ENCODE measurements at regions not wholly inside any gene's neighbourhood (a gene's known extent, or its start where the extent isn't known, plus 50 kb on each side); places are given as distances from the start of the nearest gene placed in this dataset.

DNA sequence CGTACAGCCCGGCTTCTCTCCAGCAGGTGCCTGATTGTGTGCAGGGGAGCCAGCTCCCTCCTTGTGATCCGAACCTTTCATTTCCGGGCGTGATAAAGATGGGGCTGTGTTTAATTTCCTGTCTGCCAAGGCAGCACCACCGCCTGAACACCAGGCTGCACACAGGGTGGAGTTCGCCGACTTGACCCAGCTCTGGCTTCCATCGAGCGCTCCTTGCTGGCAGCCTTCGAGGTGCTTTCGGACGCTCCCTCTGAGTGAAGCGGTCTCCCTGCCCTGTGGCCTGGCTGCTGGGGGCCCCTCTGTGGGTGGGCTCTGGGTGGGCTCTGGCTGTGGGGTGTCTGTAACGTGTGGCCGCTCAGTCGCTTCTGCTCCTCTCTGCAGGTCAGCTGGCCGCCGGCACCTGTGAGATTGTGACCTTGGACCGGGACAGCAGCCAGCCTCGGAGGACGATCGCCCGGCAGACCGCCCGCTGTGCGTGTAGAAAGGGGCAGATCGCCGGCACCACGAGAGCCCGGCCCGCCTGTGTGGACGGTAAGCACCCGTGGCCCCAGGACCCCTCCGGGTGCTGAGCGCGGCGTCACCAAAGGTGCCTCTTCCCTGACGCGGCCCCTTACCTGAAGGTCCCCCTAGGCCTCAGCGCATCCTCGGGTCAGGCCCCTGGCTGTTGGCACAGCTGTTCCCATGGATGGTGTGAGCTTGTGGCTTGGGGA is 1181.3 kb downstream of the BRD1 start:
- no peak for DNase-seq

DNA sequence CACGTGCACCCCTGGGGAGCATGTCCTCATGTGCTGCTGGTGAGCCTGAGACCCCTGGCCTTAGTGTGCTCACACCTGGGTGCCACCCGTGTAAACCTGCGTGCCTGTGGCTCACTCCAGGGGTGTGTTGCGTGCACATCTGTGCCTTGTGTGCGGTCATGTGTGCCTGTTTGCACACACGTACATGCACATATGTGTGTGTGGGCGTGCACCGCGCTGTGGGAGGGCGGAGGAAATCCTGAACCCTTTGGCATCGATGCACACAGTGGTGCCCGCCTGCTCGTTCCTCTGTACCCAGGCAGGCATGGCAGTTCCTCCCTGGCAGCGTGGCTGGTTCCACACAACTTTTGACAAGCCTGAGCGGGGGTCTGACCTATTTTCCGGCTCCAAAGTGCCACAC is 1181.9 kb downstream of the BRD1 start:
- no peak for DNase-seq

DNA sequence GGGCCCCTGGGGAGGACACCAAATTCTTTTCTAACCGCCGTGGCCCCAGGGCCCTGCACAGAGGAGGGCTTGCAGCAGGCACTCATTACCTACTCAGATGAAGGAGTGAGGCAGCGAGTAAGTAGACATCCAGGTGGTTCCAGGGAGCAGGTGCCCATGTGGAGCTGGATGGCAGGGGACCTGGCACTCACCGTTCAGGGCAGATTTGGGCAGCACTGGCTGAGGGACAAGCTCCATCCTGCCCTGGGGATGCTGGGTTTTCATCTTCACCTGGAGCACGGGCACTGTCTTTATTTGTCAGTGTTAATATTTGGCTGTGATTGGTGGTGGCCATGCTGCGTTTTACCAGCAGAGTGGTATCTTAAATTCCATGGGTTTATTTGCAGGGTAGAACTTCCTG is 1182.7 kb downstream of the BRD1 start:
- DNase-seq, result no peak

DNA sequence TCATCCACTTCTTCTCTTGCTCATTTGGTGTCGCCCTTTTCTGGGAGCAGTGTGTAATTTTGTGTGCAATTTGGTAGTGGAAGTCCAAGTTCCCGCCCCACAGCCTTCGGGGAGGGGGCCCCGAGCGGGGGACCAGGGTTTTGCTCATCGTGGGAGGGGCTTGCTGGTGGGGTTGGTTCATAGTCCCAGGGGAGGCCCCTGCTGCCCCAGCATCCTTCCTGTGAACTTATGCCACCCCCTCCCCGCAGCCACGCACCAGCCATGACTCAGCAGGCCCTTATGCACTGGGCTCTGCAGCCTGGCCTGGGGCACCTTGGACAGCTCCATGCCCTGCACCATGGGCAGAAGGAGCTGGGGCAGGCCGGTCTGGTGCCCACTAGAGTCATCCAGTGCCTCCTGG is 1183.6 kb downstream of the BRD1 start:
- no peak for DNase-seq

DNA sequence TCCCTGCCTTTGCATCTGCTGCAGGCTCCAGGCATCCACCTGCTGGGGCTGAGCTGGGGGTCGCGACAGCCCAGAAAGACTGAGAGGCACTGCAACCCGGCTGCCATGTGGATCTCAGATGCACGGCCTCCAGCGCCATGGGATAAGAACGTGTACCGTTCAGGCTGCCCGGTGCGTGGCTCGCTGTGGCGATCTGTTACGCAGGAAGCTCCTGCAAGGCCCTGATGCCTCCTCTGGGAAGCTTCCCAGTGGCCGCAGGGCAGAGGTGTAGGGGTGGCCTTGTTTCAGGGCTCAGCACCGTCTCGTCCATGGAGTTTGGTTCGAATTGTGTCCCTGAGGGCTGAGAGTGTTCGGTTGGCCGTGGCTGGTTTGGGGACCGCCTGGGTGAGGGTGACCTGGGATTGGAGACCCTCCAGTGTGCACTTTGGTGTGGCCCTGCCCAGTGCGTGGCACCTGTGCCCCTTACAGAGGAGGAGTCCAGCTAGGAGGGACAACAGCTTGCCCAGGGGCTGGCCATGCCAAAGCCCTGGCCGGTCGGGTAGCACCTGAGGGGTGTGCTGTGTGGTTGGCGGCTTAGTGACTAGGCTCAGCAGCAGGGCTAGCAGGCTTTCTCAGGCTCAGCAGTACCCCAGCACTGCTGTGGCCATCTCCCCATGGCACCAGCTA is 1184.5 kb downstream of the BRD1 start:
- DNase-seq, result no peak

DNA sequence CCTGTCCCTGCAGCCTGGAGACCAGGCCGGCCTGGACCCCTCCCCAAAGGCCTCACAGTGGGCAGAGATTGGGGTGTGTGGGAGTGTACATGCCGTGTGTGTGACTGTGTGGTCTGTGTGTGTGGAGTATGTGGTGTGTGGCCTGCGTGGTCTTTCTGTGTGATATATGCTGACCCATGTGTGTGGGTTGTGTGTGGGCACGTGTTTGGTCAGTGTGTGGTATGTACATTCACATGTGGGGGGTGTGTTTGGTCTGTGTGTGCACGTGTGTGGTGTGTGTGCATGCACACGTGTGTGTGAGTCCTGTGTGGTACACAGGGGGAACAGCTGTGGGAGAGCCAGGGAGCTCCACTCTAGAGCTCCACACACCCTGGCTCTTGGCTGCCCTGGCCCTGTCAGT is 1185.1 kb downstream of the BRD1 start:
- DNase-seq, result no peak

DNA sequence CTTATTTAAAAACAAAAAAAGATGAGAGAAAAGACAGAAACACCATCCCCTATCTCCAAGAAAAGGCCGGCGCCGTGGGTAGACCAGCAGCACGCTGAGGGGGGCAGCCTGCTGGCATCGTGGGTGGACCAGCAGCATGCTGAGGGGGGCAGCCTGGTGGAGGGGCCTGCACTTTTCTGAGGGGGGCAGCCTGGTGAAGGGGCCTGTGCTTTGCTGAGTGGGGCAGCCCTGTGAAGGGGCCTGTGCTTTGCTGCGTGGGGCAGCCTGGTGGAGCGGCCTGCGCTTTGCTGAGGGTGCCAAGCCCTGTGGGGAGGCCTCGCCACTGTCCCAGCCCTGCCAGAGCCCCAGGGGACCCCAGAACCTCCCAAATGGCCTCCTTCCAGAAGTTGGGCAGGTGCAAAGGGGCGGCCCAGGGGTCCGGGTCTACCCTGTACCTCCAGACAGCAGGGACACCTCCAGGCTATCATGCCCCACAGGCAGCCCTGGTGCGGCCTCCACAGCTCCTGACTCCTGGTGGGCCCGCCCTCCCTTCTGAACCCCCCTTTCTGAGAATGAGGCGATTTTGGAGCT is 1185.7 kb downstream of the BRD1 start:
- DNase-seq, result no peak

DNA sequence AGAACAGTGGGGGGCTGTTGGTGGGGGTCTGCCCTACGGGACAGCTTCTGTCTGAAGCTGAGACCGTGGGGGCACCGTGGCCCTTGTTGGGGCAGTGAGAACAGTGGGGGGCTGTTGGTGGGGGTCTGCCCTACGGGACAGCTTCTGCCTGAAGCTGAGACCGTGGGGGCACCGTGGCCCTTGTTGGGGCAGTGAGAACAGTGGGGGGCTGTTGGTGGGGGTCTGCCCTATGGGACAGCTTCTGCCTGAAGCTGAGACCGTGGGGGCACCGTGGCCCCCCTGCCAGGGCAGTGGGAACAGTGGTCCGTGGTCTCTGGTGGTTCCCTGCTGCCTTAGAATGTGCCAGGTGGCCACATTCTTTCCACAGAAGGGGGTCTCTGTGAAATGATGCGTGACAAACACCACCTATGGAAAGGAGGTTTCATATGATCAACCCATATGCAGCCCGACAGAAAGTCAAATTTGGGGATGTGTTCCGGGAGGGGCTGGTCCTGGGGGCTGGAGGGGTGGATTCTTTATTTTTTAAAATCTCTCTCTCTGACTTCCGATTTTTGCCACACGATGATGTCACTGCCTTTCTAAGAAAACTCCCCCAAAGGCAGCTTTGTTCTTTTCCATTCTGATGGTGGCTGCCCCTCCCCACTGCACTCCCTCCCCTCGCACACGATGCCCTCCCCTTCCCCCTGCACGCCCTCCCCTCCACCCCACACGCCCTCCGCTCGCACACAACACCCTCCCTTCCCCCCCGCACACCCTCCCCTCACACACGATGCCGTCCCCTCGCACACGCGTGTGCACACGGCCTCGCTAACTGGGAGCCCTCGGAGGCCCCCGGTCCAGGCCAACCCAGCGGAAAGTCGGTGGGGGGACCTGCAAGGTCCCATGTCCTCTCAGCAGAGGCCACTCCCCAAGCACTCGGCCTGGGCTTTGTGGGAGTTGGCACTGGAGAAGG is 1186.5 kb downstream of the BRD1 start:
- no peak for DNase-seq

DNA sequence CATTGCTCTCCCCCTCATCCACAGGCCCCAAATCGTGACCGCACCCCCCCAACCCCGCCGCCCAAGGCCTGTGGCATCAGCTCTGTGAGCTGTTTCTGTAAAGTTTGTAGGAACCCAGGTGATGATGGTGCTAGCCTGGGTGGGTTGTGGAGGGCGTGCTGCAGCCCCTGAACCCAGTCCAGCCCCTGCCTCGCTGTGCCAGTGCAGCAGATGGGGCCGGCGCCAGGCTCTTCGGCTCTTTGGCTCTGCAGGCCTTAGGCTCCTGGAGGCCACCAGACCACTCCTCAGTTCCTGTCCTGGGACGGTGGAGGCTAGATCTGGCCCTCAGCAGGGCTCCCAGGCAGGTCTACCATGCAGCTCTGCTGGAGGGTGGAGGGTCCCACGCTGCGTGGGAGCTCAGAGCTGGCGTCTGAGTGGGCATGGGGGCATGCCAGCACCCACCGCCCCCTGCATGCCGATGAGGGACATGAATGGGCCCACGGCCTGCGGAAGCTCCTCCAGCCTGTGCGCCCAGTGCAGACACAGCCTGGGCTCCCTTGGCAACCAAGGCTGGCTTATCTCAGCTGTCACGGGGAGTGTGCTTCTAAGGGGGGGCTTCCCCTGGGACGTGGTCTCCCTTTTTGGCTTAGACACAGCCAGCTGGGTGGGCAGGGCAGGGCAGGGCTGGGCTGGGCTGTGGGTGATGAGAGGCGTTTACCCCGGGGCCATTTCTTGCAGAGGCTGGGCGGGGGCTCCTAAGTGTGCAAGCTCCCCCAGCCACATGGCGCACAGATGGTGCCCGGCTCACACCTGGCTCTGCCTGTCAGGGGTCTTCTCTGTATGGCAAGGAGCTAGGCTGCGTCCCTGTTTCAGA is 1187.6 kb downstream of the BRD1 start:
- DNase-seq, result no peak

DNA sequence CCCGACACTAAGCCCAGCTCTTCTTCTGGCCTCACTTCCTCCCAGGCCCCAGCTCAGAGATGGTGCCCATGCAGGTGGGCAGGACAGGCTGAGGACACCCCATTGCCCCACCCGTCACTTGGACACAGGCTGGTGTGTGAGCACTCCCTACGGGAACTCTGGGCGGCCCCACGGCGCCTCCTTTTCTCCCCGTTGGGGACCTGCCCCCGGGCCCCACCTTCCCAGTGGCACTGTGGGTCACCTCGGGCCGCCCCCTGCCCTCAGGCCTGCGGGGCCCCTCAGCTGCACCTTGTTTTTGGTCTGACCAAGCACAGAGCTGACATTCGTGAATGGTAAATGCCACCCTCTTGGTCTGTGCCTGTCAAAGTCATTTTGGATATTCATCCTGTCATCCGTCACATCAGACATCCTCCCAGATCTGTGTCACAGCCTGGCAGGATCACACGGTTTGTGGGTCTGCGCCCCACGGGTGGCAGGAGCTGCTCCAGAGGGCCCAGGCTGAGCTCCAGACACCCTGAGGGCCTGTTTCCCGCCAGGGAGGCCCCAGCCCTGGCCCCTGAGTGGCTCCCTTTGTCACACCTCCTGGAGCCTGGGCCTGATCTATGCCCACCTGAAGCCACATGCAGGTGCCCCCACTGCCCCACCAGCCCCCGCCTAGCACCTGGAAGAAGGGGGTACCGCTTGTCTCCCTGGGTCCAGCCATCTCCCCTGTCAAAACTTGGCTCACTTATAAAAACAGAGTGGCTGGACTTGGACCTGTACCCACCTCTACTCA is 1188.5 kb downstream of the BRD1 start:
- no peak for DNase-seq

DNA sequence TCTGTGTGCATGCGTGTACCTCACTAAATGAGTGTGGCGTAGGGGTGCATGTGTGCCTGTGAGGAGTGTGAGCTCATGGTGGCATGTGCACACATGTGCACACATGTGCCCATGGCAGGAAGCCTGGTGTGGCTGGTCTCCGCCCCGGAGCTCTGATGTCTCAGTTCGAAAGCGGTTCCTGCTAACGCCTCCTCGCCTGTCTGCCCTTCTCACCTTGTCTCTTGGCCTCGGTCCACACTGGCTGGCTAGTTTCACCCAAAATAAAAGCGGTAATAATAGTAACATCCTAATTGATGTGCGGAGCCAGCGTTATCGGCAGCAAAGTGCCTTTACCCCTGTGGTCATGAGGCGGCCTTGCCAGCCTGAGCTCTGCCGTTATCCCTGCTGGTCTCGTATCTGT is 1190.4 kb downstream of the BRD1 start:
- DNase-seq, result no peak

DNA sequence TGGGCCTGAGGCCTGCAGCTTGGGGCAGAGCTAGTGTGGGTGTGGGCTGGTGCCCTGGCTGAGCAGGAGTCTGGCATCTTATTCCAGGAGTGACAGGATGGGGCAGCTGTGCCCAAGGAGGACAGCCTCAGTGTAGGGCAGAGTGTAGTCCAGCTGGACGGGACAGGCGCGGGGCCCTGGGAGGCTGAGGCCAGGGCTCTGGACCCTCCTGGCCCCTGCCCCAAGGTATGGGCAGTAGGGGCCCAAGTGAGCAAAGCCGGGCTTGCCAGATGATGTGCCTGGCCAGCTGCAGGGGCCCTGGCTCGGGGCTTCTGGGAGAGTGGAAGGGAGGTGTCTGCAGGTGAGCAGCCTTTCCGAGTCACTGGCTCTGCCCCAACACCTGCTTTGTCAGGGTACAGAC is 1190.9 kb downstream of the BRD1 start:
- DNase-seq, result no peak

DNA sequence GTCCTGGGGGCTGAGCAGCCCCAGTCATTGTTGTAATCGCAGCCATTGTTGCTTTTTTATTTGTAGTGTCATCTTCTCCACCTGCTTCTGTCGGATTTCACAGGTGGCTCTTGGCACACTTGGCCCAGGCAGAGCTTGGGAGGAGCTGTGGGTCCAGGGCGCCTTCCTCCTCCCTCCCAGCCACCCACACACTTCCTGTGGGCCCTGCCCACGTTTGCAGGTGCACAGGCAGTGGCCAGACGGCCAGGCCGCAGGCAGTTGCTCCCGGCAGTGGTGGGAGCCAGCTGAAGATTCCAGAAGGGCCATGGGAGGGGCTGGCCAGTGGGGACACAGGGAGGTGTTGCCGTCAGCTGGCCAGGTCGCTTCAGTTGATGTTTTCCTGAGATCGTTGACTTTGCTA is 1191.9 kb downstream of the BRD1 start:
- no peak for DNase-seq

DNA sequence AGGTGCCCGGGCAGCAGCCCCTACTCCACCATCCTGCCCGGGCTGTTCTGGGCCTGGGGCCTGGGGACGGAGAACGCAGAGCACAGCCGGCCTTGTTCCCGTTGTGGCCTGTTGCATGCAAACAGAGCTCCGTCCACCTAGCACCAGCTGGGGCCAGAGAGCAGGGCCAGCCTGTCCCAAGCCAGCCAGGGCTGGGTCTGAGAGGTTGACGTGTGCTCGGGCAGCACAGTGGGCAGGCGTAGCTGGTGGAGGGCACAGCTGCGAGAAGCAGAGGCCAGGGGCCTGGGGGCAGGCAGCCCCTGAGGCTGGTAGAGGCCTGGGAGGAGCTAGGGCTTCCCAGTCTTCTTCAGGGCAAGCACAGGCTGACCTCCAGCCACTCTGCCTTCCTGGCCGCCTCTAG is 1192.6 kb downstream of the BRD1 start:
- no peak for DNase-seq

DNA sequence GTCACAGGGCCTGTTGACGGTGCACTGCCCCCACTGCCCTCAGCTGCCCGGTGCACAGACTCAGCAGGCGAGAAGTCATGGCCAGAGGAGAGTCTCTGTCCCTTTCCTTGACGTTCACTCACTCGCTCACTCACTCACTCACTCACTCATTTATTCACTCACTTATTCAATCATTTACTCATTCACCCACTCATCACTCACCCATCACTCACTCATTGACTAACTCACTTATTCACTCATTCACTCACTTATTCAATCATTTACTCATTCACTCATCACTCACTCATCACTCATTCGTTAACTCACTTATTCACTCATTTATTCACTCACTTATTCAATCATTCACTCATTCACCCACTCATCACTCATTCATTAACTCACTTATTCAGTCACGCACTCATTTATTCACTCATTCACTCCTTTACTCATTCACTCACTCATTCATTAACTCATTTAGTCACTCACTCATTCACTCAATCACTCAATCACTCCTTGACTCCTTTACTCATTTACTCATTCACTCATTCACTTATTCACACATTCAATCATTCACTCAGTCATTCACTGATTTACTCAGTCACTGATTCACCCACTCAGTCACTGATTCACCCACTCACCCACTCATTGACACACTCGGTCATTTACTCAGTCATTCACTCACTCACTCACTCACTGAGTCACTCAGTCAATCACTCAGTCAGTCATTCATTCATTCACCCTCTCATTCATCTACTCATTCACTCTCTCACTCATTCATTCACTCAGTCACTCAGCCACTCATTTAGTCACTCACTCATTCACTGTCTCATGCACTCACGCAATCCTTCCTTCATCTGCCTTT is 1193.5 kb downstream of the BRD1 start:
- no peak for DNase-seq

DNA sequence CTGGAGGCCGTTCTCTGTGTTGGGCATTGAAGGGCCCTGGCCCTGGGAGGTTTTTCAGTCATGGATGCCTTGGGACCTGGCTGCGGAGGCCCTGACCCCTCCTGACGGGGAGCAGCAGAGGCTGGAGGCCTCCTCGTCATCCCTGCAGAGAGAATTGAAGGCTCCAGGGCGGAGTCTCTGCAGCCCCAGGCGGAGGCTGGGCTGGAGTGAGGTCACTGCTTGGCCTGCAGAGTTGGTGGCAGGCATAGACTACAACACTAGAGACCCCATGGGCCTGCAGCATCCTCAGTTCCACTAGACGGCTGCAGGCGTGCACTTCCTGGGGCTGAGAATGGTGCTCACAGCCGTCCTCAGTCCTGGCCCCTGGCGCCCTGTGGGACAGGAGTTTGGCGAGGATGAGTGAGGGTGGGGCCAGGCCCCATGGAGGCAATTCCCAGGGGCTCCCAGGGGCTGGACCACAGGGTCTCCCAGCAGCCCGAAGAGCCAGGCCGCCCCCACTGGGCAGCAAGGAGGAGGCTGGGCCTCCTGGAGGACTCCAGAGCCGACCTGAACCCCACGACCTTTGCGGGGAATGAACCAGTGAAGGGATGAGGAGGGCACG is 1194.9 kb downstream of the BRD1 start:
- DNase-seq, result no peak

DNA sequence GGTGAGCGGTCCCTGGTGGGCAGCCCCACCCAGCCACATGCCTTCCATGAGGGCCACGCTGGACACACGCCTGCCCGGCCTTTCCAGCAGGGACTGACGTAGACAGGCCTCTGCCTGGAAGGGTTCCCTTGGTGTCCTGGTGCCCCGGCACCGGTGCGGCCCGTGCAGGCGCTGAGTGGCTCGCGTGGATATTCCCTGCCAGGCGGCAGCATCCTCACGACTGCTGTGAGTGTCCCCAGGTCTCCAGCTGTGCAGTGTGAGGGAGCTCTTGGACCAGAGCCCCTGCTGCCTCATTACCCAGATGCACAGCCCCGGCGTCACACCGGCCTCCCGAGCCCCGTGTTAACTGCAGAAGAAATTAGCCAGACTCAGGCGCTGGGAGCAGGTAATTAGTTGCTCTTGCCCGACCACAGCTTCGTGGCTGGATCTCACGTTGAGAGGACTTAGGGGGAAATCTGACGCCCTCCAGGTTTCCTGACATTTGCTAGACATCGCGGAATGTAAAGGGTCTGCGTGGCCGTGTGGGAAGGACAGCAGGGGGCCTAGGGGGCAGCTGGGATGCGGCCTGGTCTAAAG is 1196.3 kb downstream of the BRD1 start:
- no peak for DNase-seq

DNA sequence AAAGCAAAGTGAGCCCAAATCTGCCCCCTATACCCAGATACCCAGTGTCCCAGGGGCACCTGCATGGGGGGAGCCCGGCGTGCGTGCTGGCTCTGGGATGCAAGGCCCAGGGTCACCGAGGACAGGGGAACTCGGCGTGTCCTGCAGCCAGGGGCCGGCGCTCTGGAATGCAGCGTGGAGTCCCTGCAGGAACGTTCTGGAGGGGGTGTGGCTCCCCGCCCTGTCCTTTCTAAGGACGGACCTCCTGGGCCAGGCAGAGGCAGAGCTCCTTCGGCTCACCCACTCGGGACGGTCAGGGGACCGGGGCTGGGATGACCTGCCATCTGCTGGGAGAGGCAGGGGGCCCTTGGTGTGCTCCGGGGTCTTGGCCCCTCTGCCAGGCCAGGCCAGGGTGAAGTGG is 1196.8 kb downstream of the BRD1 start:
- no peak for DNase-seq

DNA sequence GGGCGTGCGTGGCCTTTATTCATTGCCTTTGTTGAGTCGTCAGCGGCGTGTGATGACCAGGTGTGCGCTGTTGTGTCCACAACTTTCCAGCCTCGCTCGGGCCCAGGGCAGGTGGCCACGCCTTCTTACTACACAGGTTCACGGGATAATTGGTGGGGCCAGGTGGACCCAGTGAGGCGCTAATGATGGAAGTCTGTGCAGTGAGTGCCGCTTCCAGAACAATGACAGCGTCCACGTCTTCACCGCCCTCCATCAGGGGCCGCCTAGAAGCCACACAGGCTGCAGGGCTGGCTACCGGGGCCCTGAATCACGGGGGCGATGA is 1197.3 kb downstream of the BRD1 start:
- DNase-seq, result no peak
